ENCODE measurements at regions not wholly inside any gene's neighbourhood (a gene's known extent, or its start where the extent isn't known, plus 50 kb on each side); places are given as distances from the start of the nearest gene placed in this dataset.

GRCh38 chr4:153936121-153936520, 147.2 kb upstream of the SFRP2 start (continued):
- TF ChIP-seq CHD7 (IDR thresholded peaks at IDR 0.05; ENCODE audit: insufficient replicate concordance, low read length) = no peak
- no peak for TF ChIP-seq TAF1 (IDR thresholded peaks at IDR 0.05; ENCODE audit: low read depth, low read length)
- no peak for TF ChIP-seq RFX5 (IDR thresholded peaks at IDR 0.05; ENCODE audit: borderline replicate concordance, low read depth, low read length)
- no peak for TF ChIP-seq GTF2F1 (IDR thresholded peaks at IDR 0.05; ENCODE audit: borderline replicate concordance, low read depth, low read length)
- no peak for TF ChIP-seq HDAC6 (IDR thresholded peaks at IDR 0.05; ENCODE audit: low read depth, low read length)
- TF ChIP-seq KDM4A (IDR thresholded peaks at IDR 0.05; ENCODE audit: low read depth, low read length, severe bottlenecking) = no peak
- no peak for TF ChIP-seq MAFK (IDR thresholded peaks at IDR 0.05; ENCODE audit: low read depth, low read length)
- no peak for TF ChIP-seq TAF7 (optimal IDR thresholded peaks at IDR 0.05; ENCODE audit: borderline replicate concordance, low read depth, low read length)
- TF ChIP-seq CTCF (IDR thresholded peaks at IDR 0.05; ENCODE audit: control extremely low read depth in 1 of 3, insufficient read depth in 1 of 3, low read depth in 1 of 3, low read length in 3 of 3) = no peak

Measured in H1 (cell line).